Stimulated activated CD8-positive, alpha-beta memory T cell treated with anti-CD3 and anti-CD28 coated beads, Interleukin-15, amount 100 ng/mL, for 48 hours (primary cell): ENCODE measurements at regions not wholly inside any gene's neighbourhood (a gene's known extent, or its start where the extent isn't known, plus 50 kb on each side); places are given as distances from the start of the nearest gene placed in this dataset.

Experiments
- DNase-seq, 2 donors: peaks; one replicate each; pipeline ENCODE4 v3.0.0-alpha.2; 2020; ENCODE audit warnings: low read depth in 2 of 2

GRCh38 chr14:98976271-98976670 is 295.7 kb downstream of the BCL11B start:
- no peak for DNase-seq

GRCh38 chr14:98977451-98977850 is 294.5 kb downstream of the BCL11B start:
- DNase-seq, result no peak

GRCh38 chr14:98982986-98983385 is 289.0 kb downstream of the BCL11B start:
- no peak for DNase-seq

GRCh38 chr14:98984027-98984718 is 287.8 kb downstream of the BCL11B start:
- DNase-seq, result no peak

- peak; percentile 39 to 64 for DNase-seq
Measured at GRCh38 chr14:98984719-98985041, 287.3 kb downstream of the BCL11B start.

GRCh38 chr14:98993818-98994217 is 278.2 kb downstream of the BCL11B start:
- no peak for DNase-seq

GRCh38 chr14:98994561-98994960 is 277.4 kb downstream of the BCL11B start:
- no peak for DNase-seq

GRCh38 chr14:98997526-98998205 is 274.3 kb downstream of the BCL11B start:
- DNase-seq, result no peak

- DNase-seq, result no peak
Measured at GRCh38 chr14:98999345-98999744, 272.7 kb downstream of the BCL11B start.

GRCh38 chr14:98999901-99000300 is 272.1 kb downstream of the BCL11B start:
- DNase-seq, result no peak

- DNase-seq, result no peak
Measured at GRCh38 chr14:99001241-99001640, 270.8 kb downstream of the BCL11B start.

GRCh38 chr14:99003646-99004045 is 268.4 kb downstream of the BCL11B start:
- no peak for DNase-seq

- no peak for DNase-seq
Measured at GRCh38 chr14:99004112-99004511, 267.9 kb downstream of the BCL11B start.

- DNase-seq, result no peak
Measured at GRCh38 chr14:99006276-99006675, 265.7 kb downstream of the BCL11B start.

- no peak for DNase-seq
Measured at GRCh38 chr14:99007795-99008194, 264.2 kb downstream of the BCL11B start.

GRCh38 chr14:99009871-99010270 is 262.1 kb downstream of the BCL11B start:
- no peak for DNase-seq

- no peak for DNase-seq
Measured at GRCh38 chr14:99011385-99011784, 260.6 kb downstream of the BCL11B start.

GRCh38 chr14:99012703-99013102 is 259.3 kb downstream of the BCL11B start:
- no peak for DNase-seq

- DNase-seq, result no peak
Measured at GRCh38 chr14:99015833-99016232, 256.2 kb downstream of the BCL11B start.

- DNase-seq, result no peak
Measured at GRCh38 chr14:99023371-99023770, 248.6 kb downstream of the BCL11B start.

GRCh38 chr14:99024926-99025325 is 247.1 kb downstream of the BCL11B start:
- no peak for DNase-seq

- no peak for DNase-seq
Measured at GRCh38 chr14:99025418-99025817, 246.6 kb downstream of the BCL11B start.

GRCh38 chr14:99026471-99026870 is 245.5 kb downstream of the BCL11B start:
- no peak for DNase-seq

GRCh38 chr14:99028041-99028440 is 244.0 kb downstream of the BCL11B start:
- DNase-seq, result no peak
